ENCODE measurements at regions not wholly inside any gene's neighbourhood (a gene's known extent, or its start where the extent isn't known, plus 50 kb on each side); places are given as distances from the start of the nearest gene placed in this dataset.

GRCh38 chr18:28366676-28367075 is 189.7 kb upstream of the CDH2 start:
- Histone ChIP-seq H3K4me1 (ENCODE audit: insufficient read depth, low read length) (no peaks in the 10 kb centered on the region), H3K4me3 (ENCODE audit: low read length in 2 of 2) (no peak overlapping the region), H3K27ac (ENCODE audit: low read depth, low read length) (no peak overlapping the region), H3K27me3 (ENCODE audit: insufficient read depth, low read length) (no peaks in the 10 kb centered on the region), H3K36me3 (ENCODE audit: insufficient read depth, low read length) (no peaks in the 10 kb centered on the region), H3K9me3 (ENCODE audit: control insufficient read depth in 1 of 2, low read length in 2 of 2) (no peaks in the 10 kb centered on the region)
- no peak for DNase-seq
- Mint-ChIP-seq H3K9me3 (peaks cover 0 to 26% (median 11%) of the 10 kb centered on the region in 8 donors), H3K36me3 (no peaks in the 10 kb centered on the region), H3K4me3 (no peak overlapping the region), H3K27me3 (no peaks in the 10 kb centered on the region), H3K4me1 (no peaks in the 10 kb centered on the region), H3K27ac (no peak overlapping the region)
- intact Hi-C loops (cut with micrococcal nuclease): no loop called here
- CTCF ChIA-PET (ENCODE audit: partially characterized antibody): no interaction called here
- POLR2A ChIA-PET (ENCODE audit: partially characterized antibody): no interaction called here

GRCh38 chr18:28365411-28365831 is 188.5 kb upstream of the CDH2 start:
- Histone ChIP-seq H3K9me3 (ENCODE audit: control insufficient read depth in 1 of 2, low read length in 2 of 2) (no peaks in the 10 kb centered on the region), H3K36me3 (ENCODE audit: insufficient read depth, low read length) (no peaks in the 10 kb centered on the region), H3K27ac (ENCODE audit: low read depth, low read length) (no peak overlapping the region), H3K4me3 (ENCODE audit: low read length in 2 of 2) (no peak overlapping the region), H3K4me1 (ENCODE audit: insufficient read depth, low read length) (no peaks in the 10 kb centered on the region), H3K27me3 (ENCODE audit: insufficient read depth, low read length) (no peaks in the 10 kb centered on the region)
- Mint-ChIP-seq H3K4me1 (no peaks in the 10 kb centered on the region), H3K9me3 (peaks cover 0 to 26% (median 11%) of the 10 kb centered on the region in 8 donors), H3K27me3 (no peaks in the 10 kb centered on the region), H3K27ac (no peak overlapping the region), H3K4me3 (no peak overlapping the region), H3K36me3 (no peaks in the 10 kb centered on the region)
- POLR2A ChIA-PET (ENCODE audit: partially characterized antibody): no interaction called here
- intact Hi-C loops (cut with micrococcal nuclease): no loop called here
- no peak for DNase-seq
- CTCF ChIA-PET (ENCODE audit: partially characterized antibody): no interaction called here

GRCh38 chr18:28363124-28363523 is 186.2 kb upstream of the CDH2 start:
- Histone ChIP-seq H3K9me3 (ENCODE audit: control insufficient read depth in 1 of 2, low read length in 2 of 2) (no peaks in the 10 kb centered on the region), H3K4me3 (ENCODE audit: low read length in 2 of 2) (no peak overlapping the region), H3K36me3 (ENCODE audit: insufficient read depth, low read length) (no peaks in the 10 kb centered on the region), H3K4me1 (ENCODE audit: insufficient read depth, low read length) (no peaks in the 10 kb centered on the region), H3K27me3 (ENCODE audit: insufficient read depth, low read length) (no peaks in the 10 kb centered on the region), H3K27ac (ENCODE audit: low read depth, low read length) (no peak overlapping the region)
- intact Hi-C loops (cut with micrococcal nuclease): no loop called here
- H3K4me3 Mint-ChIP-seq: no peak overlapping the region
- H3K36me3 Mint-ChIP-seq: no peaks in the 10 kb centered on the region
- H3K27ac Mint-ChIP-seq: no peak overlapping the region
- no peaks in the 10 kb centered on the region for H3K27me3 Mint-ChIP-seq
- H3K9me3 Mint-ChIP-seq: peaks cover 0 to 29% (median 12%) of the 10 kb centered on the region in 8 donors
- ChIA-PET POLR2A (ENCODE audit: partially characterized antibody) (no interaction called here), CTCF (ENCODE audit: partially characterized antibody) (no interaction called here)
- no peak for DNase-seq
- H3K4me1 Mint-ChIP-seq: no peaks in the 10 kb centered on the region

GRCh38 chr18:28359176-28359575 is 182.2 kb upstream of the CDH2 start:
- H3K36me3 ChIP-seq (ENCODE audit: insufficient read depth, low read length): no peaks in the 10 kb centered on the region
- DNase-seq: no peak
- no peaks in the 10 kb centered on the region for H3K27me3 ChIP-seq (ENCODE audit: insufficient read depth, low read length)
- Mint-ChIP-seq H3K4me3 (no peak overlapping the region), H3K4me1 (no peaks in the 10 kb centered on the region), H3K9me3 (peaks cover 0 to 23% (median 12%) of the 10 kb centered on the region in 8 donors), H3K27ac (no peak overlapping the region), H3K27me3 (no peaks in the 10 kb centered on the region), H3K36me3 (no peaks in the 10 kb centered on the region)
- no peaks in the 10 kb centered on the region for H3K4me1 ChIP-seq (ENCODE audit: insufficient read depth, low read length)
- no peaks in the 10 kb centered on the region for H3K9me3 ChIP-seq (ENCODE audit: control insufficient read depth in 1 of 2, low read length in 2 of 2)
- ChIA-PET POLR2A (ENCODE audit: partially characterized antibody) (no interaction called here), CTCF (ENCODE audit: partially characterized antibody) (no interaction called here)
- H3K4me3 ChIP-seq (ENCODE audit: low read length in 2 of 2): no peak overlapping the region
- intact Hi-C loops (cut with micrococcal nuclease): no loop called here
- no peak overlapping the region for H3K27ac ChIP-seq (ENCODE audit: low read depth, low read length)

GRCh38 chr18:28357766-28358401 is 181.0 kb upstream of the CDH2 start:
- DNase-seq: no peak
- H3K4me1 Mint-ChIP-seq: no peaks in the 10 kb centered on the region
- Histone ChIP-seq H3K4me1 (ENCODE audit: insufficient read depth, low read length) (no peaks in the 10 kb centered on the region), H3K9me3 (ENCODE audit: control insufficient read depth in 1 of 2, low read length in 2 of 2) (no peaks in the 10 kb centered on the region), H3K4me3 (ENCODE audit: low read length in 2 of 2) (no peak overlapping the region), H3K36me3 (ENCODE audit: insufficient read depth, low read length) (no peaks in the 10 kb centered on the region), H3K27me3 (ENCODE audit: insufficient read depth, low read length) (no peaks in the 10 kb centered on the region), H3K27ac (ENCODE audit: low read depth, low read length) (no peak overlapping the region)
- CTCF ChIA-PET (ENCODE audit: partially characterized antibody): no interaction called here
- POLR2A ChIA-PET (ENCODE audit: partially characterized antibody): no interaction called here
- H3K9me3 Mint-ChIP-seq: peaks cover 0 to 17% (median 12%) of the 10 kb centered on the region in 8 donors
- no peak overlapping the region for H3K27ac Mint-ChIP-seq
- intact Hi-C loops (cut with micrococcal nuclease): no loop called here
- no peak overlapping the region for H3K4me3 Mint-ChIP-seq
- H3K36me3 Mint-ChIP-seq: no peaks in the 10 kb centered on the region
- no peaks in the 10 kb centered on the region for H3K27me3 Mint-ChIP-seq

GRCh38 chr18:28350821-28351220 is 173.9 kb upstream of the CDH2 start:
- Mint-ChIP-seq H3K27me3 (no peaks in the 10 kb centered on the region), H3K36me3 (no peaks in the 10 kb centered on the region), H3K27ac (no peak overlapping the region), H3K4me1 (no peaks in the 10 kb centered on the region), H3K9me3 (peaks cover 0 to 24% (median 11%) of the 10 kb centered on the region in 8 donors), H3K4me3 (no peak overlapping the region)
- Histone ChIP-seq H3K27ac (ENCODE audit: low read depth, low read length) (no peak overlapping the region), H3K9me3 (ENCODE audit: control insufficient read depth in 1 of 2, low read length in 2 of 2) (no peaks in the 10 kb centered on the region), H3K36me3 (ENCODE audit: insufficient read depth, low read length) (no peaks in the 10 kb centered on the region), H3K4me1 (ENCODE audit: insufficient read depth, low read length) (no peaks in the 10 kb centered on the region), H3K4me3 (ENCODE audit: low read length in 2 of 2) (no peak overlapping the region), H3K27me3 (ENCODE audit: insufficient read depth, low read length) (no peaks in the 10 kb centered on the region)
- CTCF ChIA-PET (ENCODE audit: partially characterized antibody): no interaction called here
- no peak for DNase-seq
- POLR2A ChIA-PET (ENCODE audit: partially characterized antibody): no interaction called here
- intact Hi-C loops (cut with micrococcal nuclease): no loop called here

GRCh38 chr18:28342231-28342630 is 165.3 kb upstream of the CDH2 start:
- CTCF ChIA-PET (ENCODE audit: partially characterized antibody): no interaction called here
- no peaks in the 10 kb centered on the region for H3K27me3 Mint-ChIP-seq
- H3K4me1 Mint-ChIP-seq: no peaks in the 10 kb centered on the region
- no peaks in the 10 kb centered on the region for H3K9me3 ChIP-seq (ENCODE audit: control insufficient read depth in 1 of 2, low read length in 2 of 2)
- no peak overlapping the region for H3K4me3 Mint-ChIP-seq
- POLR2A ChIA-PET (ENCODE audit: partially characterized antibody): no interaction called here
- no peak for DNase-seq
- intact Hi-C loops (cut with micrococcal nuclease): no loop called here
- peaks cover 0 to 28% (median 17%) of the 10 kb centered on the region in 8 donors for H3K9me3 Mint-ChIP-seq
- H3K27ac ChIP-seq (ENCODE audit: low read depth, low read length): no peak overlapping the region
- no peak overlapping the region for H3K27ac Mint-ChIP-seq
- H3K36me3 ChIP-seq (ENCODE audit: insufficient read depth, low read length): no peaks in the 10 kb centered on the region
- no peaks in the 10 kb centered on the region for H3K36me3 Mint-ChIP-seq
- H3K4me1 ChIP-seq (ENCODE audit: insufficient read depth, low read length): no peaks in the 10 kb centered on the region
- H3K27me3 ChIP-seq (ENCODE audit: insufficient read depth, low read length): no peaks in the 10 kb centered on the region
- H3K4me3 ChIP-seq (ENCODE audit: low read length in 2 of 2): no peak overlapping the region

GRCh38 chr18:28338316-28338715 is 161.4 kb upstream of the CDH2 start:
- CTCF ChIA-PET (ENCODE audit: partially characterized antibody): no interaction called here
- POLR2A ChIA-PET (ENCODE audit: partially characterized antibody): no interaction called here
- intact Hi-C loops (cut with micrococcal nuclease): no loop called here
- Histone ChIP-seq H3K27ac (ENCODE audit: low read depth, low read length) (no peak overlapping the region), H3K4me1 (ENCODE audit: insufficient read depth, low read length) (no peaks in the 10 kb centered on the region), H3K36me3 (ENCODE audit: insufficient read depth, low read length) (no peaks in the 10 kb centered on the region), H3K9me3 (ENCODE audit: control insufficient read depth in 1 of 2, low read length in 2 of 2) (no peaks in the 10 kb centered on the region), H3K27me3 (ENCODE audit: insufficient read depth, low read length) (no peaks in the 10 kb centered on the region), H3K4me3 (ENCODE audit: low read length in 2 of 2) (no peak overlapping the region)
- H3K27me3 Mint-ChIP-seq: no peaks in the 10 kb centered on the region
- no peak for DNase-seq
- no peaks in the 10 kb centered on the region for H3K4me1 Mint-ChIP-seq
- no peak overlapping the region for H3K4me3 Mint-ChIP-seq
- H3K36me3 Mint-ChIP-seq: no peaks in the 10 kb centered on the region
- H3K9me3 Mint-ChIP-seq: peaks cover 0 to 20% (median 10%) of the 10 kb centered on the region in 8 donors
- H3K27ac Mint-ChIP-seq: no peak overlapping the region

Data from CD4-positive, alpha-beta memory T cell (primary cell).